GM12878 (cell line): ENCODE measurements at regions not wholly inside any gene's neighbourhood (a gene's known extent, or its start where the extent isn't known, plus 50 kb on each side); places are given as distances from the start of the nearest gene placed in this dataset.

Source experiments
- MYC ChIP-seq: IDR thresholded peaks from 2 replicates; pipeline ENCODE4 v1.6.1; 2011; ENCODE audit warnings: mild to moderate bottlenecking, low read length, moderate library complexity, inconsistent platforms; ENCODE audit not compliant: insufficient read depth, insufficient replicate concordance, insufficient read length, severe bottlenecking
- NRF1 ChIP-seq: conservative IDR thresholded peaks from 2 replicates; pipeline ENCODE4 v1.6.1; 2011; ENCODE audit warnings: mild to moderate bottlenecking, low read depth, low read length, improper control_type of control experiment
- POLR2AphosphoS5 ChIP-seq: IDR thresholded peaks from 2 replicates; pipeline ENCODE4 v1.6.1; 2011; ENCODE audit warnings: mild to moderate bottlenecking, low read length, inconsistent platforms
- RUNX3 ChIP-seq: IDR thresholded peaks from 2 replicates; pipeline ENCODE4 v1.6.1; 2012; ENCODE audit warnings: low read length, inconsistent platforms
- SIN3A ChIP-seq: IDR thresholded peaks from 2 replicates; pipeline ENCODE4 v1.6.1; 2012; ENCODE audit warnings: low read depth, low read length, improper control_type of control experiment
- TF ChIP-seq, protein P1 (sequence below), 3 experiments: IDR thresholded peaks in 2 of 3; conservative IDR thresholded peaks in 1 of 3; 2 replicates each; pipeline ENCODE4 v1.5.1; 2011; ENCODE audit warnings: low read depth in 3 of 3, low read length in 3 of 3, mild to moderate bottlenecking in 3 of 3, control low read depth in 2 of 3, moderate library complexity in 2 of 3, inconsistent platforms in 1 of 3, mixed read lengths in 1 of 3; ENCODE audit not compliant: control insufficient read depth in 2 of 3, insufficient read depth in 1 of 3; ENCODE audit errors: extremely low read depth in 1 of 3
- TF ChIP-seq, protein P2 (sequence below): IDR thresholded peaks from 2 replicates; pipeline ENCODE4 v1.6.1; 2011; ENCODE audit warnings: borderline replicate concordance, low read depth, mild to moderate bottlenecking, moderate library complexity, mixed read lengths, low read length; ENCODE audit not compliant: insufficient read depth; ENCODE audit errors: extremely low read length

DNA sequence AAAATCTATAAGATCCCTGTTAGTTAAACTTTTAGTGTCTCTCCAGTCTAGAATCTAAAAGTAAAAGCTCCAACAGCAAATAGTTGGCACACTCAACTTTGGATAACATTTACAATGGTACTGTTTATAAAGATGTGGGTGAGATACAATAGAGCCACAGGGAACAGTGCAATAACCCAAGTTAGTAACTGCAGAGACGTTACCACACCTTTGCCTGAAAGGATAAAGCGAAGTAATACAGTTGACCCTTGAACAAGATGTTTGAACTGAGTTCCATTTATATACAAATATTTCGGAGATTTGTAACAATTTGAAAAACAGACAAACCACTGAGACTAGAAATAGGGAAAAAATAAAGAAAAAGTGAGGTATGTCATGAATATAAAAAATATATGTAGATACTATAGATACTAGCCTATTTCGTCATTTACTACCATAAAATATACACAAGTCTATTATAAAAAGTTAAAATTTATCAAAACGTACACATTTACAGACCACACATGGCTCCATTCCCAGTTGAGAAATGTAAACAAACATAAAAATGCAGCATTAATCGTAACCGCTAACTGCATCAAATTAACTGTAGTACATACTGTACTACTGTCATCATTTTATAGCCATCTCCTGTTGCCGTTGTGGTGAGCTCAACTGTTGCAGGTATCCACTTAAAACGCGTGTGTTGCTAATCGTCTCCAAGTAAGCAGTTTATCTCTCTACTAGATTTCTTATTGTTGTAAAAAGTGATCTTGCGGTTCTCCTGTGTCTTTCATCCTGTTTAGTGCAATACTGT, 56.5 kb upstream of the HIF1A start:
- TF ChIP-seq MYC, result no peak
- no peak for TF ChIP-seq POLR2AphosphoS5
- no peak for TF ChIP-seq NRF1
- TF ChIP-seq, protein P1, sequence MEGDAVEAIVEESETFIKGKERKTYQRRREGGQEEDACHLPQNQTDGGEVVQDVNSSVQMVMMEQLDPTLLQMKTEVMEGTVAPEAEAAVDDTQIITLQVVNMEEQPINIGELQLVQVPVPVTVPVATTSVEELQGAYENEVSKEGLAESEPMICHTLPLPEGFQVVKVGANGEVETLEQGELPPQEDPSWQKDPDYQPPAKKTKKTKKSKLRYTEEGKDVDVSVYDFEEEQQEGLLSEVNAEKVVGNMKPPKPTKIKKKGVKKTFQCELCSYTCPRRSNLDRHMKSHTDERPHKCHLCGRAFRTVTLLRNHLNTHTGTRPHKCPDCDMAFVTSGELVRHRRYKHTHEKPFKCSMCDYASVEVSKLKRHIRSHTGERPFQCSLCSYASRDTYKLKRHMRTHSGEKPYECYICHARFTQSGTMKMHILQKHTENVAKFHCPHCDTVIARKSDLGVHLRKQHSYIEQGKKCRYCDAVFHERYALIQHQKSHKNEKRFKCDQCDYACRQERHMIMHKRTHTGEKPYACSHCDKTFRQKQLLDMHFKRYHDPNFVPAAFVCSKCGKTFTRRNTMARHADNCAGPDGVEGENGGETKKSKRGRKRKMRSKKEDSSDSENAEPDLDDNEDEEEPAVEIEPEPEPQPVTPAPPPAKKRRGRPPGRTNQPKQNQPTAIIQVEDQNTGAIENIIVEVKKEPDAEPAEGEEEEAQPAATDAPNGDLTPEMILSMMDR (IDR thresholded peaks at IDR 0.05 in 2 of 3, conservative IDR thresholded peaks at IDR 0.05 in 1 of 3; ENCODE audit: control insufficient read depth in 2 of 3, extremely low read depth in 1 of 3, insufficient read depth in 1 of 3, low read depth in 3 of 3, low read length in 3 of 3), result no peak
- no peak for TF ChIP-seq SIN3A
- TF ChIP-seq RUNX3, result no peak
- TF ChIP-seq, protein P2, sequence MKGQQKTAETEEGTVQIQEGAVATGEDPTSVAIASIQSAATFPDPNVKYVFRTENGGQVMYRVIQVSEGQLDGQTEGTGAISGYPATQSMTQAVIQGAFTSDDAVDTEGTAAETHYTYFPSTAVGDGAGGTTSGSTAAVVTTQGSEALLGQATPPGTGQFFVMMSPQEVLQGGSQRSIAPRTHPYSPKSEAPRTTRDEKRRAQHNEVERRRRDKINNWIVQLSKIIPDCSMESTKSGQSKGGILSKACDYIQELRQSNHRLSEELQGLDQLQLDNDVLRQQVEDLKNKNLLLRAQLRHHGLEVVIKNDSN, result no peak
